HG03520 (cell line): ENCODE measurements at regions not wholly inside any gene's neighbourhood (a gene's known extent, or its start where the extent isn't known, plus 50 kb on each side); places are given as distances from the start of the nearest gene placed in this dataset.
"Not testable (repeated sequence)": the region's sequence is repeated elsewhere in the genome, so short reads cannot be mapped to it uniquely, and the experiment has no call there.

Experiments
- ATAC-seq: cut with Tn5 transposase; IDR thresholded peaks from one replicate; pipeline ENCODE4 v1.9.1; 2021; ENCODE audit warnings: mild to moderate bottlenecking, moderate library complexity; ENCODE audit not compliant: unreplicated experiment

- no peak for ATAC-seq
Observed at GRCh38 chr2:51859260-51859659, 827.3 kb upstream of the NRXN1 start.

- no peak for ATAC-seq
Observed at GRCh38 chr2:51855683-51856082, 823.8 kb upstream of the NRXN1 start.

GRCh38 chr2:51846796-51847195, 814.9 kb upstream of the NRXN1 start:
- ATAC-seq, result no peak

GRCh38 chr2:51846018-51846417, 814.1 kb upstream of the NRXN1 start:
- ATAC-seq, result no peak

- no peak for ATAC-seq
Observed at GRCh38 chr2:51844596-51844995, 812.7 kb upstream of the NRXN1 start.

- no peak for ATAC-seq
Observed at GRCh38 chr2:51829477-51829876, 797.5 kb upstream of the NRXN1 start.

- no peak for ATAC-seq
Observed at GRCh38 chr2:51825823-51826222, 793.9 kb upstream of the NRXN1 start.

GRCh38 chr2:51813247-51813646, 781.3 kb upstream of the NRXN1 start:
- ATAC-seq, result no peak

GRCh38 chr2:51812138-51812866, 780.4 kb upstream of the NRXN1 start:
- ATAC-seq, result no peak

- no peak for ATAC-seq
Observed at GRCh38 chr2:51810197-51810596, 778.3 kb upstream of the NRXN1 start.

GRCh38 chr2:51807229-51807628, 775.3 kb upstream of the NRXN1 start:
- no peak for ATAC-seq

GRCh38 chr2:51795248-51795888, 763.4 kb upstream of the NRXN1 start:
- no peak for ATAC-seq

- no peak for ATAC-seq
Observed at GRCh38 chr2:51791496-51791895, 759.6 kb upstream of the NRXN1 start.

- no peak for ATAC-seq
Observed at GRCh38 chr2:51790854-51791253, 758.9 kb upstream of the NRXN1 start.

- ATAC-seq, result no peak
Observed at GRCh38 chr2:51789918-51790317, 758.0 kb upstream of the NRXN1 start.

- ATAC-seq, result no peak
Observed at GRCh38 chr2:51782921-51783765, 751.2 kb upstream of the NRXN1 start.

- ATAC-seq, result no peak
Observed at GRCh38 chr2:51781691-51782090, 749.8 kb upstream of the NRXN1 start.

GRCh38 chr2:51780353-51780752, 748.4 kb upstream of the NRXN1 start:
- ATAC-seq, result no peak

GRCh38 chr2:51779723-51780122, 747.8 kb upstream of the NRXN1 start:
- not testable (repeated sequence) for ATAC-seq

- no peak for ATAC-seq
Observed at GRCh38 chr2:51778806-51779205, 746.9 kb upstream of the NRXN1 start.

- ATAC-seq, result not testable (repeated sequence)
Observed at GRCh38 chr2:51774606-51775005, 742.7 kb upstream of the NRXN1 start.

- ATAC-seq, result no peak
Observed at GRCh38 chr2:51760441-51760840, 728.5 kb upstream of the NRXN1 start.
